ENCODE measurements at regions not wholly inside any gene's neighbourhood (a gene's known extent, or its start where the extent isn't known, plus 50 kb on each side); places are given as distances from the start of the nearest gene placed in this dataset.

GRCh38 chr4:10891866-10892265 lies 207.3 kb upstream of the CLNK start:
- no peaks in the 10 kb centered on the region for H3K9me3 Mint-ChIP-seq
- no peaks in the 10 kb centered on the region for H3K36me3 Mint-ChIP-seq (ENCODE audit: low read depth)
- no peak for DNase-seq
- H3K4me1 Mint-ChIP-seq = no peaks in the 10 kb centered on the region
- H3K27me3 Mint-ChIP-seq = no peaks in the 10 kb centered on the region
- H3K4me3 Mint-ChIP-seq = no peak overlapping the region
- ChIA-PET CTCF (no interaction called here), POLR2A (no interaction called here)
- no peak overlapping the region for H3K27ac Mint-ChIP-seq

DNA sequence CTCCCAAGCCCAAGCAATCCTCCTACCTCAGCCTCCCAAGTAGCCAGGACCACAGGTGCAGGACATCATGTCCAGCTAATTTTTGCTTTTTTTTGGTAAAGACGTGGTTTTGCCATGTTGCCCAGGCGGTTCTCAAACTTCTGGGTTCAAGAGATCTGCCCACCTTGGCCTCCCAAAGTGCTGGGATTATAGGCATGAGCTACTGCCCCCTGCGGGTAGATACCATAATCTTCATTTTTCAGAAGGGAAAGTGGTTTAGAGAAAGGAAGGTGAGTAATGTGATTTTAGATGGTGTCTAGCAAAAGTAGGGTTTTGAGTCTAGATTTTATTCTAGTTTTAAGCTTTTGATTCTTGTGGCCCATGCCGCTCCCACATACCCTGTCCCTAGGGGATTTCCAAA lies 205.3 kb upstream of the CLNK start:
- Mint-ChIP-seq H3K9me3 (no peaks in the 10 kb centered on the region), H3K27ac (no peak overlapping the region), H3K36me3 (ENCODE audit: low read depth) (no peaks in the 10 kb centered on the region), H3K4me1 (no peaks in the 10 kb centered on the region), H3K27me3 (no peaks in the 10 kb centered on the region), H3K4me3 (no peak overlapping the region)
- DNase-seq = no peak
- CTCF ChIA-PET = interaction anchor here (0.6 kb wide), 1 partner anchor 9 kb away, joined by 4 read pairs; no protein-coding TSS in a partner anchor
- POLR2A ChIA-PET = no interaction called here

DNA sequence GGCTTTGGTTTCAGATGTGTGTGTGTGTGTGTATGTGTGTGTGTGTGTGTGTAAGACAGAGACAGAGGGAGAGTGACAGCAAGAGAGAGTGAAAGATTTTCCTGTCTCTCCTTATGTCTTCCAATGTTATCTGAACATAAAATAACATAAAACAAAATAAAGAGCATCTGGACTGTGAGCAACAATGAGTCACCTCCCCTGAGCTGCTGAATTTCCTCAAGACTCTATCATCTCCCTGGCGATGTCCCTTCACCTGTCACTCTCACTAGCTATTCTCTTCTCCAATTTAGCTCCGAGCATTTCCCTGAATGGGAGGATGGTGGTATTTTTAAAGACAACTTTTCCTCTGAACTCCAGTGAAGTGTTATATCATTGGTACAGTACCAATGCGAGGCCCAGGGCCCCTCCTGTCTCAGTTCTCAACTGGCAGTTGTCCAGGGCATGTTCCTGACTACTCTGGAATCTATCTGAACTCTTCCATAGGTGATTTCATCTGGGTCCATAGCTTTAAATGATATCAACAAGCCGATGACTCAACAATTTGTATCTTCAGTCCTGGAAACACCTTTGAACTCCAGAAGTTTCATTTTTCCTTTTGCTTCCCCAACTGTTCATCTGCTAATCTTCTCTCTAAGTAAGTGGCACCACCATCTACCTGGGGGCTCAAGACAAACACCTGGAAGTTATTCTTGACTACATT lies 195.0 kb upstream of the CLNK start:
- no peak for DNase-seq
- no peak overlapping the region for H3K27ac Mint-ChIP-seq
- H3K9me3 Mint-ChIP-seq = no peaks in the 10 kb centered on the region
- ChIA-PET CTCF (no interaction called here), POLR2A (no interaction called here)
- H3K27me3 Mint-ChIP-seq = no peaks in the 10 kb centered on the region
- no peaks in the 10 kb centered on the region for H3K4me1 Mint-ChIP-seq
- H3K36me3 Mint-ChIP-seq (ENCODE audit: low read depth) = no peaks in the 10 kb centered on the region
- H3K4me3 Mint-ChIP-seq = no peak overlapping the region

DNA sequence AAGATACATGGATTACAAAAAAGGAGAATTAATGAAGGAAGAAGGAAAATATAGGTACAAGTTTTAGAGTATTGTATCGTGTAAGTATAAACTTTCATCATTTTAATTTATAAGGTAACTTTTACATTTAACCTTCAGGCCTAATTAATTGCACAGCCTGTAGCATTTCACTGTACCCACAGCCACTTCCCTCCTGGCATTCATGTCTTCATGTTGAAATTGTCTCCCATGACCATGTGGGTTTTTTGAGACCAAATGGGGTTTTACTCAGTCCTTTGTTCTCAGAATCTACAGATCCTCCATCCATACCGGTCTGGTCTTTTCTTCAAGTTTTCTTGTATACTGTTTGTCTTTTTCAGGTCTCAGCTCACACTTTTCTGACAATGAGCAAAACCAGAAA lies 194.3 kb upstream of the CLNK start:
- H3K4me1 Mint-ChIP-seq = no peaks in the 10 kb centered on the region
- ChIA-PET POLR2A (no interaction called here), CTCF (no interaction called here)
- H3K36me3 Mint-ChIP-seq (ENCODE audit: low read depth) = no peaks in the 10 kb centered on the region
- no peaks in the 10 kb centered on the region for H3K9me3 Mint-ChIP-seq
- H3K27me3 Mint-ChIP-seq = no peaks in the 10 kb centered on the region
- no peak overlapping the region for H3K27ac Mint-ChIP-seq
- DNase-seq = no peak
- no peak overlapping the region for H3K4me3 Mint-ChIP-seq

- ChIA-PET POLR2A (no interaction called here), CTCF (no interaction called here)
- Mint-ChIP-seq H3K4me3 (no peak overlapping the region), H3K27ac (no peak overlapping the region), H3K4me1 (no peaks in the 10 kb centered on the region), H3K36me3 (ENCODE audit: low read depth) (no peaks in the 10 kb centered on the region), H3K9me3 (no peaks in the 10 kb centered on the region), H3K27me3 (no peaks in the 10 kb centered on the region)
- DNase-seq = no peak
Measured at GRCh38 chr4:10877076-10877475, 192.5 kb upstream of the CLNK start.

GRCh38 chr4:10875144-10875799 lies 190.7 kb upstream of the CLNK start:
- ChIA-PET CTCF (interaction anchor here (0.7 kb wide), 1 partner anchor 89 kb away, joined by 3 read pairs; no protein-coding TSS in a partner anchor), POLR2A (no interaction called here)
- DNase-seq = no peak

GRCh38 chr4:10873809-10874208 lies 189.2 kb upstream of the CLNK start:
- Mint-ChIP-seq H3K9me3 (no peaks in the 10 kb centered on the region), H3K36me3 (ENCODE audit: low read depth) (no peaks in the 10 kb centered on the region), H3K4me1 (no peaks in the 10 kb centered on the region), H3K27ac (no peak overlapping the region), H3K4me3 (no peak overlapping the region), H3K27me3 (no peaks in the 10 kb centered on the region)
- ChIA-PET POLR2A (no interaction called here), CTCF (no interaction called here)
- no peak for DNase-seq

More at GRCh38 chr4:10875144-10875799, 190.7 kb upstream of the CLNK start:
- Mint-ChIP-seq H3K27ac (no peak overlapping the region), H3K4me1 (no peaks in the 10 kb centered on the region), H3K27me3 (no peaks in the 10 kb centered on the region), H3K9me3 (no peaks in the 10 kb centered on the region), H3K4me3 (no peak overlapping the region), H3K36me3 (ENCODE audit: low read depth) (no peaks in the 10 kb centered on the region)

GRCh38 chr4:10872833-10873517 lies 188.4 kb upstream of the CLNK start:
- no peaks in the 10 kb centered on the region for H3K36me3 Mint-ChIP-seq (ENCODE audit: low read depth)
- ChIA-PET POLR2A (no interaction called here), CTCF (no interaction called here)

DNA sequence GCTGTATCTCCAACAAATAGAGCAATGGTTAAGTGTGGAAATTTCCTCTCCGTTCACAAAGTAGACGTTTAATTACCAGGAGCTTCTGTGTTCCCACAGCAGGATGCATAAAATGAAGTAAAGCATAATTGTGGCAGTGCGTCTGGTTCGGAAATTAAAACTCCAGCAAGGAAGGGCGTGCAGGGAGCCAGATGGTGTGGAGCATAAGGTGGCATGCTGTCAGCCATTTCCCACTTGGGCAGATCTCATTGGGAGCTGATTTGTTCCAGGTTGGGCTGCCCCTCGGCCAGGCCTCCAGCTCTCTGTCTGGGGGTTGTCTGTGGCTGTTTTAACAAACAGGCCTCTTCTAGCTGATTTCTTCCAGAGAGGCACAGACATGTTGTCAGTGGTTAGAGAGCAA lies 182.1 kb upstream of the CLNK start:
- H3K9me3 Mint-ChIP-seq = peaks cover 5% of the 10 kb centered on the region
- no peaks in the 10 kb centered on the region for H3K4me1 Mint-ChIP-seq
- ChIA-PET CTCF (no interaction called here), POLR2A (no interaction called here)
- no peaks in the 10 kb centered on the region for H3K27me3 Mint-ChIP-seq
- no peak for DNase-seq
- H3K36me3 Mint-ChIP-seq (ENCODE audit: low read depth) = no peaks in the 10 kb centered on the region
- no peak overlapping the region for H3K27ac Mint-ChIP-seq
- no peak overlapping the region for H3K4me3 Mint-ChIP-seq

More at GRCh38 chr4:10872833-10873517, 188.4 kb upstream of the CLNK start:
- Mint-ChIP-seq H3K27ac (no peak overlapping the region), H3K4me1 (no peaks in the 10 kb centered on the region), H3K27me3 (no peaks in the 10 kb centered on the region), H3K4me3 (no peak overlapping the region), H3K9me3 (peaks cover 2% of the 10 kb centered on the region)
- DNase-seq = no peak

GRCh38 chr4:10861036-10861435 lies 176.5 kb upstream of the CLNK start:
- CTCF ChIA-PET = interaction anchor here (0.5 kb wide), 1 partner anchor 23 kb away, joined by 3 read pairs; no protein-coding TSS in a partner anchor
- POLR2A ChIA-PET = no interaction called here
- Mint-ChIP-seq H3K27me3 (no peaks in the 10 kb centered on the region), H3K4me1 (no peaks in the 10 kb centered on the region), H3K36me3 (ENCODE audit: low read depth) (no peaks in the 10 kb centered on the region), H3K9me3 (peaks cover 7% of the 10 kb centered on the region), H3K4me3 (no peak overlapping the region), H3K27ac (no peak overlapping the region)
- DNase-seq = no peak

DNA sequence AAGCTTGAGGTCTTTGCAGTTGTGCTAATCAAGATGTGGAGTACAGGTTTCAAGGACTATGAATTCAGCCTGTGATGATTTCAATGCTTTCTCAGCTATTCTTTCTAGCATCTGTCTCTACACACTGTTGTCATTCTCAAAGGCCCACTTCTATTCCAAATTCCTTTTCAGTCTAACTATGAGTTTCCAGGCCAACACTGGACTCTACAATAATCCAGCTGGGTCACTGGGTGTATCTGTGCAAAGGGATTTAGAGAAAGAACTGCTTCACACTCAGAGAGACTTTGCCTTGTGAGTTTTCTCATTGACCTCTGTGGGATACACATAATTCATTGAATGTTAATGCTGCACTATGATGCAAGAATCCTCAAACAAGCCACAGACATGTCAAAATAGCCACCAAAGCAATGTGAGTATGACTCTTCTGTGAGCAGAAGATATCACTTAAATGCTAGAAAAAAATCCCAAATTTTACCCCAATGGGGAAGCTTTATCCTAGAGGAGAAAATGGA lies 171.8 kb upstream of the CLNK start:
- no peaks in the 10 kb centered on the region for H3K27me3 Mint-ChIP-seq
- no peak for DNase-seq
- no peak overlapping the region for H3K27ac Mint-ChIP-seq
- no peaks in the 10 kb centered on the region for H3K36me3 Mint-ChIP-seq (ENCODE audit: low read depth)
- POLR2A ChIA-PET = no interaction called here
- H3K4me3 Mint-ChIP-seq = no peak overlapping the region
- peaks cover 4% of the 10 kb centered on the region for H3K9me3 Mint-ChIP-seq
- CTCF ChIA-PET = no interaction called here
- H3K4me1 Mint-ChIP-seq = no peaks in the 10 kb centered on the region

- DNase-seq = no peak
- POLR2A ChIA-PET = no interaction called here
- no peak overlapping the region for H3K27ac Mint-ChIP-seq
- H3K4me3 Mint-ChIP-seq = no peak overlapping the region
- H3K4me1 Mint-ChIP-seq = no peaks in the 10 kb centered on the region
- H3K36me3 Mint-ChIP-seq (ENCODE audit: low read depth) = no peaks in the 10 kb centered on the region
- no peaks in the 10 kb centered on the region for H3K27me3 Mint-ChIP-seq
- H3K9me3 Mint-ChIP-seq = no peaks in the 10 kb centered on the region
- CTCF ChIA-PET = no interaction called here
Measured at GRCh38 chr4:10853196-10853595, 168.6 kb upstream of the CLNK start.

DNA sequence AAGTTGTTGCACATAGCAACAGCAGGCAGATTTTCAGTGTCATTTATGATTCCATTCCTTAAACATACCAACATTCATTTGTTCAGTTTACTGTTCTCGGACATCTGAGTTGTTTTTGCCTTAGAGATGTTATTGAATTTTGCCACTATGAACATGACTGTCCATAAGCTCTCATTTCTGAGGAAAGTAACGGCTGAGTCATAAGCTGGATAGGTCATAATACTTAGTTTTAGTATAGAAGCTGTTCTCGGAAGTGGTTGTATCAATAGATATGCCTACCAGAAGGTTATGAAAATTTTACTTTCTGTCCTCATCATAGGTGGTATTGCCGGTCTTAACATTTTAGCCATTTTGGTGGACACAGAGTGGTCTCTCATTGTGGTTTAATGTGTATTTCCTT lies 157.1 kb upstream of the CLNK start:
- no peaks in the 10 kb centered on the region for H3K9me3 Mint-ChIP-seq
- H3K36me3 Mint-ChIP-seq (ENCODE audit: low read depth) = no peaks in the 10 kb centered on the region
- no peak for DNase-seq
- CTCF ChIA-PET = no interaction called here
- H3K4me3 Mint-ChIP-seq = no peak overlapping the region
- POLR2A ChIA-PET = no interaction called here
- no peak overlapping the region for H3K27ac Mint-ChIP-seq
- no peaks in the 10 kb centered on the region for H3K27me3 Mint-ChIP-seq
- H3K4me1 Mint-ChIP-seq = no peaks in the 10 kb centered on the region

DNA sequence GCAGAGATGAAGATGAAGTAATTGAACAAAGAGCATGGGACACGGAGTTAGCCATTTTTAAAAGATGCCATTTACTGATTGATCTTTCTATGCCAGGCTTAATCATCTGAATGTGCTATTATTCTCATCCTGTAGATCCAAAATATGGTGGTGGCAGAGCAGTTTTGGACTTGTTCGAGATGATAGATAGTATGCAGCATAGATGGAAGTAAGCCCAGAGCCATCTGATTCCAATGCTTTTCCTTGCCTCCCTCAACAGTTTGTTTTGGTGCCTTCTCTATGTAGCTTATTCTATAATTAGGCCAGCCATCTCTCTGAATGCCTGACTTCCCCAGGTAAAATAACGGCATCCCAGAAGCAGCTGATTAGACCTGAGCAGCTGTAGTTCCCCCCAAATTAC lies 152.6 kb upstream of the CLNK start:
- Mint-ChIP-seq H3K4me1 (no peaks in the 10 kb centered on the region), H3K9me3 (peaks cover 4% of the 10 kb centered on the region), H3K27me3 (no peaks in the 10 kb centered on the region), H3K4me3 (no peak overlapping the region), H3K36me3 (ENCODE audit: low read depth) (no peaks in the 10 kb centered on the region), H3K27ac (no peak overlapping the region)
- CTCF ChIA-PET = no interaction called here
- POLR2A ChIA-PET = no interaction called here
- DNase-seq = no peak

All from activated CD4-positive, alpha-beta memory T cell treated with anti-CD3 and anti-CD28 coated beads, Interleukin-2, amount 10 ng/mL, durations not matched to agents 7 days and 5 days (primary cell).